GM12875 (cell line): ENCODE measurements at regions not wholly inside any gene's neighbourhood (a gene's known extent, or its start where the extent isn't known, plus 50 kb on each side); places are given as distances from the start of the nearest gene placed in this dataset.

Experiments
- H3K4me3 ChIP-seq: one replicate; pipeline ENCODE4 v1.5.1; 2011; ENCODE audit warnings: low read depth, low read length, control low read depth
- CTCF ChIP-seq: IDR thresholded peaks from 2 replicates; pipeline ENCODE4 v1.5.1; 2011; ENCODE audit warnings: low read depth, mild to moderate bottlenecking, control low read depth, inconsistent platforms, low read length, moderate library complexity, borderline replicate concordance; ENCODE audit not compliant: insufficient read depth

GRCh38 chr5:4413996-4414395 lies 726.1 kb upstream of the ADAMTS16 start:
- no peak for TF ChIP-seq CTCF
- no peak overlapping the region for H3K4me3 ChIP-seq

DNA sequence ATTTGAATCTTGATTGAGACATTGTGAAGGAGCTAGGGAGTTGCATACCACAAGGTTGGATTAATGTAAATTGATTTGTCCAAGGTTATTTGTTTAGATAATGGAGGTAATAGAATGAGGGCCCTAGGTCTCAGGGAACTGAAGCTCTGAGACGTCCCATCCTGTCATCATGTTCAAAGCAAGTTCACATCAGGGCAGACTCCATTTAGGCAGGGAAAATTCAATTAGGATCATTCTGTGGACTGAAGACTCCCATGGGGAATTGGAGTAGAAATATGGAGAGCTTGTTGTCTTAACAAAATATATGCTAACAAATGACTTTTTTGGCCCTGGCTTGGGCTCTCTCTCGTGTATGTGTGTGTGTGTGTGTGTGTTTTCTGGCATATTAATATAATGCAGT lies 722.0 kb upstream of the ADAMTS16 start:
- no peak overlapping the region for H3K4me3 ChIP-seq
- no peak for TF ChIP-seq CTCF

DNA sequence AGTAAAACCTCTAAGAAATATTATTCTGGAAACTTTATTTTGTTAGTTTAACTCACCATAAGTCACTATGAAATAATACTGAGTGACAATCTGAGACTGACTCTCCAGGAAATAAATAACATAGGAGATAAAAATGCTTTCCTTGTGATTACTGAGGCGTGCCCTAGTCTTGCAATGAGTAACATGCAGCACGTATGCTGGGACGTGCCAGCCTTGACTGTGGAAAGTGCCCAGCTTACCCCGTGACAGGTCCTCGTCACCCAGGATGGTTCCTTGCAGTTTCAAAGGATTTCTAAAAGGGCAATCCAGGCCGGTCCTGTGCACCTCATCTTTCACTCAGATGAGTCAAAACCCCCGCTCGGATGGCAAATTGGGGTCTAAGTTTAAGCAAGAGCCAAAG lies 720.8 kb upstream of the ADAMTS16 start:
- no peak for TF ChIP-seq CTCF
- no peak overlapping the region for H3K4me3 ChIP-seq

DNA sequence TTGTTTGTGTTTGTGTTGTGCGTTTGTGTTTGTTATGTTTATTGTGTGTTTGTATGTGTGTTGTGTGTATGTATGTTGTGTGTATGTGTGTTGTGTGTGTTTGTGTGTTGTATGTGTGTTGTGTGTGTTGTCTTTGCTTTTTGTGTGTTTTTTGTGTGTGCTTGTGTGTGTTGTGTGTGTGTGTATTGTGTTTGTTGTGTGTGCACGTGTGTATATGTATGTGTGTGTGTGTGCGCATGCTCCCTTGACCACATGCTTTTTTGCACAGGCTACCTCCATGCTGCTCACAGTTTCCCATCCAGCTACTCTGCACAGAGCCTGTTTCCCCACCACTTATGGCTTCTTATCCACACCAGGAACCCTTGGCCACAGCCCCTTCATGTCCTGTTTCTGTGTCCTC lies 720.0 kb upstream of the ADAMTS16 start:
- no peak for TF ChIP-seq CTCF
- no peak overlapping the region for H3K4me3 ChIP-seq

DNA sequence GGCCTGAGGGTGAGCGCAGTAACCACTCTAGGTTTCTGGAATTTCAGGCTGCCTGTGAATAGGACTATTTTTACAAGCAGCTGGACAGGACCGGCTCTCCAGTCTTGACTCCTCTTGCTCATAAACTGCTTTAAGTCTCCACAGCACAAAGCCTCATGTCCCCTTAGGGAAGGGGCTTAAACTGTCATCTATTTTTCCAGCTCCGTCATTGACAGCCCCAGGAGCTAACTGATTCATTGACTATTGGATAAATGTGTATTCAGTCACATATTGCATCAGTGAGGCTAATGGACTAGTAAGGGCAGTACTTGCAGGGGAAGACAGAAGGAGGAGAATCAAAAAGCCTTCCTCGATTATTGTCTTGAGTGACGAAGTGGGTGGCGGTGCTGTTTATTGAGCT lies 719.4 kb upstream of the ADAMTS16 start:
- H3K4me3 ChIP-seq = no peak overlapping the region
- no peak for TF ChIP-seq CTCF

DNA sequence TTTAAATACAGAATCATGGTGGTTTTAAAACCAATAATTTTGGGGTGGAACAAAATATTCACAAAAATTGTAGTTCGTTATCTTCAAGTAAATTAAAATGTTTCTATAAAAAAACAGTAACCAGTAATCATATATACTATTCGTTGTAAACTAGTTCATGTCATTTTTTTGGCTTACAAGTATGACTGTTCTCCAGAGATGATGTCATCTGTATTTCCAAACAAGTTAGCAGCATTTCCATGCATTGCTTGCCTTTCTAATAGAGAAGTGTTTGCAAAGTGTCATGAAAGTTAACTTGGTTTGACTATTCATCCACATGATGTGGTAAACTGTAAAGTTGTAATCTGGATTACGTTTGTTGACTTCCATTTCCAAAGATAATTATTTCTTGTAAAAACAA lies 717.9 kb upstream of the ADAMTS16 start:
- no peak for TF ChIP-seq CTCF

DNA sequence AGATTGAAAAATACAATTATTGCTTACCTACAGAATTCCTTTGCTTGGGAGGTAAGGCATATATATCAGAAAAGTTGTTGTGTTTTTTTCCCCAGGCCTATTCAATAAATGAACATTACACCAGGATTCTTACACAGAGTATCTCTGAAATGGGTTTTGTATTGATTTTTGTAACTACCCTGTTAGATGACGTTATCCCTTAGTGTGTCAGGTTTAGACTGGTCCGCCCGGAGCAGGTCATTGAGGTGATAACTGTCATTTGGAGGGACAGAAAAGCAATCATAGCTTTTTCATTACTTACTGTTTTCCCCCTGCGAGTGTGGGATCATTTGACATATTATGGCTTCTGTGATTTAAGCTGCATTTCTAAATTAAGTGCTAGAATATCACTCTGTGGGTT lies 715.2 kb upstream of the ADAMTS16 start:
- H3K4me3 ChIP-seq = no peak overlapping the region

More for the DNA sequence above, 717.9 kb upstream of the ADAMTS16 start:
- H3K4me3 ChIP-seq = no peak overlapping the region

More for the DNA sequence above, 715.2 kb upstream of the ADAMTS16 start:
- no peak for TF ChIP-seq CTCF
